ENCODE measurements at regions not wholly inside any gene's neighbourhood (a gene's known extent, or its start where the extent isn't known, plus 50 kb on each side); places are given as distances from the start of the nearest gene placed in this dataset.
"Not testable (repeated sequence)": the region's sequence is repeated elsewhere in the genome, so short reads cannot be mapped to it uniquely, and the experiment has no call there.

GRCh38 chr16:87152221-87152755, 164.9 kb downstream of the C16orf95 start:
- Histone ChIP-seq H3K4me1 (ENCODE audit: control insufficient read depth in 5 of 5, insufficient read depth in 5 of 5, low read length in 5 of 5) (no peaks in the 10 kb centered on the region), H3K9ac (ENCODE audit: low read length in 5 of 5) (no peak overlapping the region), H3K27me3 (ENCODE audit: control insufficient read depth in 5 of 5, insufficient read depth in 4 of 5, low read length in 5 of 5) (peaks cover 0 to 2% (median 0%) of the 10 kb centered on the region in 5 donors), H3K27ac (ENCODE audit: low read depth, low read length) (no peak overlapping the region), H3K36me3 (ENCODE audit: control insufficient read depth in 5 of 5, insufficient read depth in 5 of 5, low read length in 5 of 5) (no peaks in the 10 kb centered on the region), H3K4me3 (ENCODE audit: low read depth in 1 of 5, low read length in 5 of 5) (no peak overlapping the region), H3K9me3 (ENCODE audit: control insufficient read depth in 5 of 5, low read length in 5 of 5) (peaks cover 0 to 14% (median 10%) of the 10 kb centered on the region in 5 donors)

GRCh38 chr16:87153326-87153725, 163.9 kb downstream of the C16orf95 start:
- H3K9me3 ChIP-seq (ENCODE audit: control insufficient read depth in 5 of 5, low read length in 5 of 5) = peaks cover 0 to 14% (median 10%) of the 10 kb centered on the region in 5 donors
- H3K4me1 ChIP-seq (ENCODE audit: control insufficient read depth in 5 of 5, insufficient read depth in 5 of 5, low read length in 5 of 5) = no peaks in the 10 kb centered on the region
- H3K27me3 ChIP-seq (ENCODE audit: control insufficient read depth in 5 of 5, insufficient read depth in 4 of 5, low read length in 5 of 5) = peaks cover 0 to 2% (median 0%) of the 10 kb centered on the region in 5 donors
- H3K36me3 ChIP-seq (ENCODE audit: control insufficient read depth in 5 of 5, insufficient read depth in 5 of 5, low read length in 5 of 5) = no peaks in the 10 kb centered on the region
- H3K9ac ChIP-seq (ENCODE audit: low read length in 5 of 5) = no peak overlapping the region
- H3K4me3 ChIP-seq (ENCODE audit: low read depth in 1 of 5, low read length in 5 of 5) = no peak overlapping the region
- H3K27ac ChIP-seq (ENCODE audit: low read depth, low read length) = no peak overlapping the region

- not testable (repeated sequence) for H3K9me3 ChIP-seq (ENCODE audit: control insufficient read depth in 5 of 5, low read length in 5 of 5); H3K27me3 ChIP-seq (ENCODE audit: control insufficient read depth in 5 of 5, insufficient read depth in 4 of 5, low read length in 5 of 5); H3K4me1 ChIP-seq (ENCODE audit: control insufficient read depth in 5 of 5, insufficient read depth in 5 of 5, low read length in 5 of 5); H3K9ac ChIP-seq (ENCODE audit: low read length in 5 of 5); H3K4me3 ChIP-seq (ENCODE audit: low read depth in 1 of 5, low read length in 5 of 5); H3K36me3 ChIP-seq (ENCODE audit: control insufficient read depth in 5 of 5, insufficient read depth in 5 of 5, low read length in 5 of 5); H3K27ac ChIP-seq (ENCODE audit: low read depth, low read length)
Observed at GRCh38 chr16:87155315-87155714, 161.9 kb downstream of the C16orf95 start.

- H3K9me3 ChIP-seq (ENCODE audit: control insufficient read depth in 5 of 5, low read length in 5 of 5) = no peaks in the 10 kb centered on the region
- H3K36me3 ChIP-seq (ENCODE audit: control insufficient read depth in 5 of 5, insufficient read depth in 5 of 5, low read length in 5 of 5) = no peaks in the 10 kb centered on the region
- no peak overlapping the region for H3K27ac ChIP-seq (ENCODE audit: low read depth, low read length)
- H3K4me3 ChIP-seq (ENCODE audit: low read depth in 1 of 5, low read length in 5 of 5) = no peak overlapping the region
- H3K4me1 ChIP-seq (ENCODE audit: control insufficient read depth in 5 of 5, insufficient read depth in 5 of 5, low read length in 5 of 5) = peaks cover 0 to 10% (median 0%) of the 10 kb centered on the region in 5 donors
- H3K9ac ChIP-seq (ENCODE audit: low read length in 5 of 5) = no peak overlapping the region
- peaks cover 0 to 8% (median 4%) of the 10 kb centered on the region in 5 donors for H3K27me3 ChIP-seq (ENCODE audit: control insufficient read depth in 5 of 5, insufficient read depth in 4 of 5, low read length in 5 of 5)
Observed at GRCh38 chr16:87156195-87156594, 161.0 kb downstream of the C16orf95 start.

GRCh38 chr16:87160234-87160636, 157.0 kb downstream of the C16orf95 start:
- Histone ChIP-seq H3K9ac (ENCODE audit: low read length in 5 of 5) (no peak overlapping the region), H3K27ac (ENCODE audit: low read depth, low read length) (no peak overlapping the region), H3K27me3 (ENCODE audit: control insufficient read depth in 5 of 5, insufficient read depth in 4 of 5, low read length in 5 of 5) (peaks cover 3 to 8% (median 5%) of the 10 kb centered on the region in 5 donors), H3K36me3 (ENCODE audit: control insufficient read depth in 5 of 5, insufficient read depth in 5 of 5, low read length in 5 of 5) (no peaks in the 10 kb centered on the region), H3K9me3 (ENCODE audit: control insufficient read depth in 5 of 5, low read length in 5 of 5) (no peaks in the 10 kb centered on the region), H3K4me1 (ENCODE audit: control insufficient read depth in 5 of 5, insufficient read depth in 5 of 5, low read length in 5 of 5) (peaks cover 0 to 10% (median 0%) of the 10 kb centered on the region in 5 donors), H3K4me3 (ENCODE audit: low read depth in 1 of 5, low read length in 5 of 5) (no peak overlapping the region)

GRCh38 chr16:87160701-87161337, 156.4 kb downstream of the C16orf95 start:
- H3K4me3 ChIP-seq (ENCODE audit: low read depth in 1 of 5, low read length in 5 of 5) = no peak overlapping the region
- peaks cover 3 to 8% (median 5%) of the 10 kb centered on the region in 5 donors for H3K27me3 ChIP-seq (ENCODE audit: control insufficient read depth in 5 of 5, insufficient read depth in 4 of 5, low read length in 5 of 5)

GRCh38 chr16:87161410-87161809, 155.8 kb downstream of the C16orf95 start:
- not testable (repeated sequence) for H3K4me1 ChIP-seq (ENCODE audit: control insufficient read depth in 5 of 5, insufficient read depth in 5 of 5, low read length in 5 of 5); H3K27me3 ChIP-seq (ENCODE audit: control insufficient read depth in 5 of 5, insufficient read depth in 4 of 5, low read length in 5 of 5); H3K27ac ChIP-seq (ENCODE audit: low read depth, low read length); H3K4me3 ChIP-seq (ENCODE audit: low read depth in 1 of 5, low read length in 5 of 5); H3K9me3 ChIP-seq (ENCODE audit: control insufficient read depth in 5 of 5, low read length in 5 of 5); H3K9ac ChIP-seq (ENCODE audit: low read length in 5 of 5); H3K36me3 ChIP-seq (ENCODE audit: control insufficient read depth in 5 of 5, insufficient read depth in 5 of 5, low read length in 5 of 5)

More at GRCh38 chr16:87160701-87161337, 156.4 kb downstream of the C16orf95 start:
- H3K9me3 ChIP-seq (ENCODE audit: control insufficient read depth in 5 of 5, low read length in 5 of 5) = no peaks in the 10 kb centered on the region
- H3K36me3 ChIP-seq (ENCODE audit: control insufficient read depth in 5 of 5, insufficient read depth in 5 of 5, low read length in 5 of 5) = no peaks in the 10 kb centered on the region
- H3K9ac ChIP-seq (ENCODE audit: low read length in 5 of 5) = no peak overlapping the region
- peaks cover 0 to 10% (median 0%) of the 10 kb centered on the region in 5 donors for H3K4me1 ChIP-seq (ENCODE audit: control insufficient read depth in 5 of 5, insufficient read depth in 5 of 5, low read length in 5 of 5)
- H3K27ac ChIP-seq (ENCODE audit: low read depth, low read length) = no peak overlapping the region

GRCh38 chr16:87161822-87162676, 155.1 kb downstream of the C16orf95 start:
- H3K27ac ChIP-seq (ENCODE audit: low read depth, low read length) = no peak overlapping the region
- H3K9ac ChIP-seq (ENCODE audit: low read length in 5 of 5) = no peak overlapping the region
- H3K27me3 ChIP-seq (ENCODE audit: control insufficient read depth in 5 of 5, insufficient read depth in 4 of 5, low read length in 5 of 5) = peaks cover 3 to 8% (median 5%) of the 10 kb centered on the region in 5 donors
- H3K9me3 ChIP-seq (ENCODE audit: control insufficient read depth in 5 of 5, low read length in 5 of 5) = peaks cover 0 to under 1% (median 0%) of the 10 kb centered on the region in 5 donors
- peaks cover 0 to 10% (median 0%) of the 10 kb centered on the region in 5 donors for H3K4me1 ChIP-seq (ENCODE audit: control insufficient read depth in 5 of 5, insufficient read depth in 5 of 5, low read length in 5 of 5)
- H3K36me3 ChIP-seq (ENCODE audit: control insufficient read depth in 5 of 5, insufficient read depth in 5 of 5, low read length in 5 of 5) = no peaks in the 10 kb centered on the region
- H3K4me3 ChIP-seq (ENCODE audit: low read depth in 1 of 5, low read length in 5 of 5) = no peak overlapping the region

- not testable (repeated sequence) for H3K9me3 ChIP-seq (ENCODE audit: control insufficient read depth in 5 of 5, low read length in 5 of 5); H3K4me3 ChIP-seq (ENCODE audit: low read depth in 1 of 5, low read length in 5 of 5); H3K9ac ChIP-seq (ENCODE audit: low read length in 5 of 5); H3K27me3 ChIP-seq (ENCODE audit: control insufficient read depth in 5 of 5, insufficient read depth in 4 of 5, low read length in 5 of 5); H3K4me1 ChIP-seq (ENCODE audit: control insufficient read depth in 5 of 5, insufficient read depth in 5 of 5, low read length in 5 of 5); H3K36me3 ChIP-seq (ENCODE audit: control insufficient read depth in 5 of 5, insufficient read depth in 5 of 5, low read length in 5 of 5); H3K27ac ChIP-seq (ENCODE audit: low read depth, low read length)
Observed at GRCh38 chr16:87162799-87163198, 154.4 kb downstream of the C16orf95 start.

- H3K4me3 ChIP-seq (ENCODE audit: low read depth in 1 of 5, low read length in 5 of 5) = no peak overlapping the region
- no peak overlapping the region for H3K9ac ChIP-seq (ENCODE audit: low read length in 5 of 5)
- H3K36me3 ChIP-seq (ENCODE audit: control insufficient read depth in 5 of 5, insufficient read depth in 5 of 5, low read length in 5 of 5) = no peaks in the 10 kb centered on the region
- H3K4me1 ChIP-seq (ENCODE audit: control insufficient read depth in 5 of 5, insufficient read depth in 5 of 5, low read length in 5 of 5) = peaks cover 0 to 10% (median 0%) of the 10 kb centered on the region in 5 donors
- no peak overlapping the region for H3K27ac ChIP-seq (ENCODE audit: low read depth, low read length)
- peaks cover 3 to 8% (median 5%) of the 10 kb centered on the region in 5 donors for H3K27me3 ChIP-seq (ENCODE audit: control insufficient read depth in 5 of 5, insufficient read depth in 4 of 5, low read length in 5 of 5)
- H3K9me3 ChIP-seq (ENCODE audit: control insufficient read depth in 5 of 5, low read length in 5 of 5) = peaks cover 0 to 6% (median 0%) of the 10 kb centered on the region in 5 donors
Observed at GRCh38 chr16:87163637-87164036, 153.6 kb downstream of the C16orf95 start.
